GM12875 (cell line): ENCODE measurements at regions not wholly inside any gene's neighbourhood (a gene's known extent, or its start where the extent isn't known, plus 50 kb on each side); places are given as distances from the start of the nearest gene placed in this dataset.

ENCODE experiments used
- H3K4me3 ChIP-seq: one replicate; pipeline ENCODE4 v1.5.1; 2011; ENCODE audit warnings: low read depth, low read length, control low read depth
- TF ChIP-seq, protein P1 (sequence below): IDR thresholded peaks from 2 replicates; pipeline ENCODE4 v1.5.1; 2011; ENCODE audit warnings: low read depth, mild to moderate bottlenecking, control low read depth, inconsistent platforms, low read length, moderate library complexity, borderline replicate concordance; ENCODE audit not compliant: insufficient read depth

GRCh38 chr1:47590523-47591225 lies 152.8 kb downstream of the FOXD2 start:
- H3K4me3 ChIP-seq: no peak overlapping the region
- TF ChIP-seq, protein P1, sequence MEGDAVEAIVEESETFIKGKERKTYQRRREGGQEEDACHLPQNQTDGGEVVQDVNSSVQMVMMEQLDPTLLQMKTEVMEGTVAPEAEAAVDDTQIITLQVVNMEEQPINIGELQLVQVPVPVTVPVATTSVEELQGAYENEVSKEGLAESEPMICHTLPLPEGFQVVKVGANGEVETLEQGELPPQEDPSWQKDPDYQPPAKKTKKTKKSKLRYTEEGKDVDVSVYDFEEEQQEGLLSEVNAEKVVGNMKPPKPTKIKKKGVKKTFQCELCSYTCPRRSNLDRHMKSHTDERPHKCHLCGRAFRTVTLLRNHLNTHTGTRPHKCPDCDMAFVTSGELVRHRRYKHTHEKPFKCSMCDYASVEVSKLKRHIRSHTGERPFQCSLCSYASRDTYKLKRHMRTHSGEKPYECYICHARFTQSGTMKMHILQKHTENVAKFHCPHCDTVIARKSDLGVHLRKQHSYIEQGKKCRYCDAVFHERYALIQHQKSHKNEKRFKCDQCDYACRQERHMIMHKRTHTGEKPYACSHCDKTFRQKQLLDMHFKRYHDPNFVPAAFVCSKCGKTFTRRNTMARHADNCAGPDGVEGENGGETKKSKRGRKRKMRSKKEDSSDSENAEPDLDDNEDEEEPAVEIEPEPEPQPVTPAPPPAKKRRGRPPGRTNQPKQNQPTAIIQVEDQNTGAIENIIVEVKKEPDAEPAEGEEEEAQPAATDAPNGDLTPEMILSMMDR: no peak

GRCh38 chr1:47591801-47592200 lies 154.0 kb downstream of the FOXD2 start:
- H3K4me3 ChIP-seq: no peak overlapping the region
- TF ChIP-seq, protein P1: no peak

DNA sequence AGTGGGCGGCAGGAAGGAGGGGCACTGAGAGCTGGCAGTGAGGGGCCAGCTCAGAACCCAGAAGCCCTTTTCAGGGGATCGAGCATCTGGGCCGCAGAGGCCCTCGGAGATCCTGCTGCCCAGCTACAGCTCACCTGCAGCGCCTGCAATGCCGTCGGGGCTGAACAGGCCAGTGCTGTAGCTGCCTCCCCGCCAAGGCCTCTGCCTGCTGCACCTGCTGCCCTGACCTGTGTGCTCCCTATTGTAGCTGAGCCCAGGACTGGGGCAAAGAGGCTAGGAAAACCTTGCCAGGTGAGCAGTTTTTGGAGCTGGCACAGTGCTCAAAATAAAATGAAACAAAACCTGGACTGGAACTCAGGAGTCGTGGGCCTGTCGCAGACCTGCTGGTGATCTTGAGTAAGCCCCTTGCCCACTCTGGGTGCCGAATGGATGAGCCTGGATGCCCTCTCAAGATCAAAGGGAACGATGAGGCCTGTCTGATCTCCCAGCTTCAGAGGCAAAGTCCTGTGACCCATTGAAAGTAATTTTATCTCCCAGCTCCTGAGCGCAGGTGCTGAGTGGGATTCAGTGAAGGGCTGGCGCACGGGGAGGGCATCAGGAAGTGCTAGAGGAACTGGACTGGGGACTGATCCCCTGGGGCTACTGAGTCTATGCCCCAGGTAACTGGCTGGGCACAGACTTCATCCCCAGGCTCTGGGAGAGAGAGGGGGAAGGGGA lies 154.6 kb downstream of the FOXD2 start:
- no peak overlapping the region for H3K4me3 ChIP-seq
- TF ChIP-seq, protein P1: no peak

DNA sequence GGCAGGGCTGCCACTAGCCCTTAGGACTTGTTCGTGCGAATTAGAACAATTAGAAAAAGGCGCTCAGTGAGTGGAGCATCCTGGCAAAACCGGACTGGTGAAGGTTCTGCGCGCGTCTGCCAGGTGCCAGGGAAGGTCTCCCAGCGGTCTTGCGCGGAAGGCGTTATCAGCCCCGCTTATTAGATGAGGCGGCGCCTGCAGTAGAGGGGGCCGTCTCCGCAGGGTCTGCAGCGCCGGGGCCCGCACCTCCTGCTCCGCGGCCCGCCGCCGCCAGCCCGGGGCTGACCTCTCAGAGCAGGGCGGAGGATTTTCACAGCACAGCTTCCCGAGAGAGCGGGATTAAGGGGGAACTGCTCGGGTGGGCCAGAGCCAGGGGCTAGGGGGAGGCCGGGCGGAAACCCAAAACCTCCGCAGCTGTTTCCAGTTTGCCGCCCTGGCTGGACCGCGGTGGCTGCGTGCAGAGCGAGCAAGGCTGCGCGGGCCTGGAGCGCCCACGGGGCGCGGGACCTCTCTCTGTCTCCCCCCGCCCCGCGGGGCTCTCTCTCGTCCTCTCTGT lies 155.2 kb downstream of the FOXD2 start:
- H3K4me3 ChIP-seq: no peak overlapping the region
- TF ChIP-seq, protein P1: no peak

- no peak overlapping the region for H3K4me3 ChIP-seq
- TF ChIP-seq, protein P1: no peak
Measured at GRCh38 chr1:47593598-47594285, 155.9 kb downstream of the FOXD2 start.

DNA sequence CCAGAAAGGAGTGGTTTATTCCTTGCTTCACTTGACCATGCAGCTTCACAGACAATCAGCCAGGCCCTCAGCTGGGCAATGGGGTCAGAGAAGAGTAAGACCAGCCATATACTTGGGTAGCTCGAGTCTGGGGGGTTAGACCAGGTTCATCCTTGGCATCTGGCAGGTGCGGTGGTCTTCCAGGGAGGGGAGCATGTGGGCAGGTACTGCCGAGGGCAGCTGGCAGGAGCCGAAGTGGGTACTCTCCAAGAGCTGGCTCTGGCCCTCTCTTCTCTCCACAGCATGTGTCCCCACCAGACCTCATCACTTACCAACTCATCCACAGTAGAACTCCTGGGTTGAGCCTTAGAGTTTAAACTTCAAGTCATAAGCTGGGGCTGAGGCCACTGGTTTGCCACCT lies 156.8 kb downstream of the FOXD2 start:
- TF ChIP-seq, protein P1: no peak

More for the DNA sequence above, 156.8 kb downstream of the FOXD2 start:
- no peak overlapping the region for H3K4me3 ChIP-seq
